Eye (tissue), 1 donor: ENCODE measurements at regions not wholly inside any gene's neighbourhood (a gene's known extent, or its start where the extent isn't known, plus 50 kb on each side); places are given as distances from the start of the nearest gene placed in this dataset.

Experiments
- DNase-seq: peaks from one replicate; pipeline ENCODE4 v3.0.0-alpha.2; 2015

GRCh38 chr1:11414926-11415538, 63.9 kb upstream of the DISP3 start:
- DNase-seq = peak; percentile 56

- DNase-seq = peak; percentile 81
Measured at GRCh38 chr1:11417162-11417561, 61.8 kb upstream of the DISP3 start.

GRCh38 chr1:11418056-11418455, 60.9 kb upstream of the DISP3 start:
- DNase-seq = peak; percentile 43

- no peak for DNase-seq
Measured at GRCh38 chr1:11421443-11421842, 57.5 kb upstream of the DISP3 start.

- no peak for DNase-seq
Measured at GRCh38 chr1:11422686-11423085, 56.3 kb upstream of the DISP3 start.

GRCh38 chr1:11426617-11427016, 52.3 kb upstream of the DISP3 start:
- DNase-seq = no peak

- no peak for DNase-seq
Measured at GRCh38 chr1:11428789-11429188, 50.2 kb upstream of the DISP3 start.
